GM18499 (cell line): ENCODE measurements at regions not wholly inside any gene's neighbourhood (a gene's known extent, or its start where the extent isn't known, plus 50 kb on each side); places are given as distances from the start of the nearest gene placed in this dataset.

ENCODE experiments used
- ATAC-seq: cut with Tn5 transposase; IDR thresholded peaks from one replicate; pipeline ENCODE4 v1.9.1; 2021; ENCODE audit warnings: moderate number of reproducible peaks; ENCODE audit not compliant: insufficient read depth, unreplicated experiment

DNA sequence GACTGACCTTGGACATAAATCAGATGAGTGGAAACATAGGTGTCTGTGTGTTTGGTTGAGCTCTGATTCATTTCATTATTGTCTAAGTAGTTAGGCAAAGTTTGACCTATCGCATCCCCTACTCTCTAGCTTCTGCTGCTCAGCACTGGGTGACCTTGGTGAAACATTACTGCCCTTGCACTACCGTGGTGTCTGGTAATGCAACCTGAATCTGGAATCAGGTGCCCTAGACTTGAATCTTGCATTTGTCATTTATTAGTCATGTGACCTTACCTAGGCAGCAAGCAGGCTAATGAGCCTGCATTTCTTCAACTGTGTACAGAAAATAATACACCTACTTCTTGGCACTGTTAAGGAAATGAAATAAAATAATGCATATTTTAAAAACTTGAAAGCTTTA is 242.3 kb upstream of the BLID start:
- ATAC-seq = no peak

- ATAC-seq = no peak
Observed at GRCh38 chr11:122355968-122356367, 240.0 kb upstream of the BLID start.

DNA sequence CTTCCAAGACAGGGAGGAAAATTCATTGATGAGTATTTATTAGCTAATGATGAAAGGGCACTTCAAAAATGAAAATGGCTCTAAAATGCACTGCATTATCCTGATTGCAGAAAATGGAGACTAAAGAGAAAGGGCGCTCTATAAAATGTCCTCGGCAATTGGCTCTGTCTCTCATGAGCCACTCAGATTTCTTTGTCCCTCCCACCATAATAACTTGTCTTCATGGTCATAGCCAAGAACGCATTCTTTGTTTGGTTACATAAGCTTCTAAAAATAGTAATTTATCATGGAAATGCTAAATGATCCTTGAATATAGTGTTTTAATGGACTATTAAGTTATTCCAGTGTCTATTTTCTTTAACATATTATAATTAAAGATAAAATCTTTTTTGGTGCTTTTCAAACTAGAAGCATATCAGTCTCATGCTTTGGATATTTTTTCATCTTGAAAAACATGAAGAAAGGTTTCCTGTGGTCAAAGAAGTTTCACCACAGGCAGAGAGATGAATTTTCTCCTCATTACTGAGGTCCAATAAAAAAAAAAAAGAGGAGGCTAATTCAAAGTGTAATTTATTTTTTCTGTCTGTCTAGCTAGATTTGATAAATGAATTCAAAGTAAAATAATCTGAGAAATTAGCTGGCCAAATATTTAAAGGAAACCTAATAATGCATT is 238.1 kb upstream of the BLID start:
- ATAC-seq = no peak

- no peak for ATAC-seq
Observed at GRCh38 chr11:122353561-122353960, 237.5 kb upstream of the BLID start.

DNA sequence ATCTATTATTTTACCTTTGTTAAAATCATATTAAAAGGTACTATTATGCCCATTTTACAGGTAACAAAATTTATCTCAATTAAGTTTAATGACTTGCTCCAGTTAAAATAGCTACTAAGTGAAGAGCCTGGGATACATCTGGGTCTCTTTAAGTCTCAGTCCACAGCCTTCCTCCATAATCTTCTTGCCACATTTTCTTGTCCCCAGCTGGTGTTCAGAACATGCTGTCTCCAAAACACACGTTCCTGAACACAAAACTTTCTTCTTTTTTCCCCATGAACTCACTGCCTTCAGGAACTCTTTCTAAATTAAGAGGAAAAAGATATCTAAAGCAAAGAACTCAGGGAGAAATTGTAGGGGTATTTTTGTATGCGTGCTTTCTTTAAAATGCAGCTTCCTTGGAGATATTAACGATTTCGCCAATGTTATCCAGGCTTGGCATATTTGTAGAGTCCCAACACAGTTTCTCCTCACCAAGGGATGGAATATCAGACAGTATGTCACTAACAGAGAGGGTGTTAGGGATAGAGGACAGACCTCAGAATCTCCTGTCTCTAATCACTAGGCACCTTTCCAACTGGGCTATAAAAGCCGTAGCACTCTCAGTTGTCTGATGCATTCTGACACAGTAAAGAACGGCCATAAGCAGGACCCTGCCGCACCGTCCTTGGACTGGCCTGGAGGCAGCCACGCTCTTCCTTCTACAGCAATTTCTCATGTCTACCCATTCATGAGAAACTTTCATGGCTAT is 232.8 kb upstream of the BLID start:
- no peak for ATAC-seq

DNA sequence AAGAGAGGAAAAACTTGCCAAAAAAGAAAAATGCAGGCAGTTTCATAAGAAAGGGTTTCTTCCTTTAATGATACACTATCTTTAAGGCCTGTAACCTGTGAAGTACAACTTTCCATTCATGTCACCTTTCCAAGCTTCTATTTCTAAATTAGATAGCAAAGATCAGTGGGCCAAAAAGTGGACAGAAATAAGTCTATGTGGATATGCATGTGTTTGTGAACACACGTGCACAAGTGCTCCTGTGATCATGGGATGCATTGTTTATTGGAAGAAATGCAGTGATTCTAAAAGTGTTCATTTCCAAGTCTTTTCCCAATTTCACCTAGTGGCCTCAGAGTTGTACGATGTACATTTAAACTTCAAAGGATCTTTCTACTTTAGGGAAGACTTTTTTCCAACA is 230.0 kb upstream of the BLID start:
- ATAC-seq = no peak

GRCh38 chr11:122345586-122345985 is 229.6 kb upstream of the BLID start:
- ATAC-seq = no peak

GRCh38 chr11:122344215-122344614 is 228.2 kb upstream of the BLID start:
- no peak for ATAC-seq

DNA sequence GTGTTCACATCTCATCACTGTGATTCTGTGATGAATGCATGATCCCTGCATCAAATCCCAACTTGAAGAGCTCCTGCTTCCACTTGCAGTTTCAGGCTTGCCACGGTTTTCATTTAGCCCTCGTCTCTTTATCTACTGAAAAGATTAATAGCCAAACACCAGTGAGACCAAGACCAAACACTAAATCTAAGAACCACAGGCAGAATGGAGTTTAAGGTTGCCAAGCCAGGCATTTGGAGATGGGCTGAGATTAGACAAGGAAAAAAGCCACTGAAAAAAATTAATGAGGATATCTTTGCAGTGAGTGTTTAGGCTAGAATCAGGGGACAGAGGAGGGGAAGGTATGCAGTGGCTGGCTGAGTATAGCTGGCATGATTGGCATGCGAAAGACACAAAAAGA is 227.2 kb upstream of the BLID start:
- ATAC-seq = no peak

GRCh38 chr11:122342089-122342744 is 226.2 kb upstream of the BLID start:
- ATAC-seq = no peak

GRCh38 chr11:122341477-122341876 is 225.5 kb upstream of the BLID start:
- no peak for ATAC-seq

DNA sequence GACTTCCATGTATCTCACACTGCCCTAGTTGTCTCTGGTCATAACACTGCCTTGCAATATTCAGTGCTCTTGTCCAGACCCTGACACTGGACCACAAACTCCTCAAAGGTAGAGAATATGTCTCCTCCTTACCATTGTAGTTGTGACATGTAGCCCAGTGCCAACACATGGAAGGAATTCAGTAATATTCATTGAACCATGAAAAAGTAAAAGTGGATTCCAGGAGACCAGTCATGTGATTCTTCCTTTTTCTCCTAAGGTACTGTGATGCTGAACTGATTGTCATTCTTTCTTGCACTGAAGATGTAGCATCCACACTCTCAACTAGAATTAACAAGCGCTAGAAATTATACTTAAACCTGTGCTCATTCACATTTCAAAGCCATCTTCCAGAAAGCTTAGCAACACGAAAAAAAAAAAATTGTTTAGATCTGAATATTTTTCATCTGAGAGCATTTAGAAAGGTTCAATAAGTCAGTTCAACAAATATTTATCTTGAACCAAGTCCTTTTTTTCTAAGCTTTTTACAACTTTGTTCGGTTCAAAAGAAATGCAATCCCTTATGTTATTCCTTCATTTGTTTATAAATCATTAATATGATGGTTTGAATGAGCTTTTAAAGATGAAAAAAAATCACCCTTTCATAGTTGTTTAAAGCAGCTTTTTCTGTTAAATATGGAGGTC is 224.7 kb upstream of the BLID start:
- no peak for ATAC-seq

GRCh38 chr11:122339436-122340060 is 223.5 kb upstream of the BLID start:
- ATAC-seq = no peak

GRCh38 chr11:122337704-122338103 is 221.7 kb upstream of the BLID start:
- ATAC-seq = no peak

DNA sequence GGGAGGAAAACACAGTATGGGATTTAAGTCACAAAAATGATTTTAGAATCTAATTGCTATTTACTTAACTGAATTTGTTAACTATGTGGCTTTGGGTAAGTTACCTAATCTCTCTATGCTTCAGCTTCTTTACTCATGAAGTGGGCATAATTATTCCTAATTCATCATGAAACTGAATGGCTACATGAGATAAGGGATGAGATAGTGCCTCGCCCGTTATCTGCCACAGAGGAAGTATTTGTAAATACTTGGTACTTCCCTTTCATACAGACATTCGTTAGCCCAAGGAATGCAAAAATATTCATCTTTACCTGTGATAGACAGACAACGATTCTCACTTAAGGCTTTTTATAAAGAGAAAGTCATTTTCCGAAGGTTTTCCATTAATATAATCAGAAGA is 221.2 kb upstream of the BLID start:
- no peak for ATAC-seq

DNA sequence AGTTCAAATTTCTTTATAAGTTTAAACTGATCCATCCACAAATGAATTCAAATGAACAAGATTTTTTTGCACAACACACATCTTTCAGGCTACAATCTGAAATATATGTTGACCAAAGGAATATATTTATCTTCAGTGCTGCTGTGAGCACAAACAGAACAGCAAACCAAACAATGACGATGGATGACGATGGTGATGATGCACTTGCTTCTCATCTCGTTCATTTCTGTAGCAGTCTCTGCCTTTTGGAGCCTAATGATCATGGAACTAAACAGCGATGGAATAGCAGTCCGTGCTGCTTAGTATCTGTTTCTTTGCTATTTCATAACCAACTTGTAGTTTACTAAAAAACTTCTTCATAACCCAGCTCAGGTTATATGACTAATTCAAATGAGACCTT is 220.7 kb upstream of the BLID start:
- no peak for ATAC-seq

GRCh38 chr11:122334546-122335339 is 218.7 kb upstream of the BLID start:
- no peak for ATAC-seq

DNA sequence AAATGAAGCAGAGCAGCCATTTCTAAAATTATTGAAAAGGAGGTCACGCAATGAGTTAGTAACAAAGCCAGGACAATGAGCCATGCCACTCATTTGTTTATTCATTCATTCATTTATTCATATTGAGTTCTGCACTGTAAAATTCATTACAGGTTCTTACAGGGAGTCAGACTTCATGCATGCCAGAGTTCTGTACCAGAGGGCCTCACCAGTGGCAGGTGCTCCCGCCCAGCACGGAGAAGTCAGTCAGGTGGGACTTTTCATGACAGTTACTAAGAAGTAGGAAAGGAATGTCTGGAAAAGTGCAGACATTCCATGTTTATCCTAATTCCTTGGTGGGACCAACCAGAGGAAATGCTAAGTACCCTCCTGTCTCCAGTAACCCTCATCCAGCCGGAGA is 217.5 kb upstream of the BLID start:
- ATAC-seq = no peak

GRCh38 chr11:122331079-122331478 is 215.1 kb upstream of the BLID start:
- ATAC-seq = no peak
